ENCODE measurements at regions not wholly inside any gene's neighbourhood (a gene's known extent, or its start where the extent isn't known, plus 50 kb on each side); places are given as distances from the start of the nearest gene placed in this dataset.

GRCh38 chr5:175808711-175809110, 62.7 kb upstream of the CPLX2 start:
- DNase-seq, result no peak

GRCh38 chr5:175809531-175810121, 61.8 kb upstream of the CPLX2 start:
- DNase-seq, result no peak

GRCh38 chr5:175810457-175810856, 60.9 kb upstream of the CPLX2 start:
- no peak for DNase-seq

GRCh38 chr5:175811589-175811988, 59.8 kb upstream of the CPLX2 start:
- DNase-seq, result no peak

- DNase-seq, result no peak
These were observed 57.3 kb upstream of the CPLX2 start for GRCh38 chr5:175813943-175814630.

GRCh38 chr5:175814691-175815090, 56.7 kb upstream of the CPLX2 start:
- DNase-seq, result no peak

- no peak for DNase-seq
These were observed 56.1 kb upstream of the CPLX2 start for GRCh38 chr5:175815126-175815913.

- no peak for DNase-seq
These were observed 55.0 kb upstream of the CPLX2 start for GRCh38 chr5:175816348-175816747.

GRCh38 chr5:175819090-175819425, 52.3 kb upstream of the CPLX2 start:
- no peak for DNase-seq

- no peak for DNase-seq
These were observed 51.1 kb upstream of the CPLX2 start for GRCh38 chr5:175820230-175820629.

Data from suppressor macrophage treated with lipopolysaccharide for 1 hour (primary cell).